ENCODE measurements at regions not wholly inside any gene's neighbourhood (a gene's known extent, or its start where the extent isn't known, plus 50 kb on each side); places are given as distances from the start of the nearest gene placed in this dataset.

DNA sequence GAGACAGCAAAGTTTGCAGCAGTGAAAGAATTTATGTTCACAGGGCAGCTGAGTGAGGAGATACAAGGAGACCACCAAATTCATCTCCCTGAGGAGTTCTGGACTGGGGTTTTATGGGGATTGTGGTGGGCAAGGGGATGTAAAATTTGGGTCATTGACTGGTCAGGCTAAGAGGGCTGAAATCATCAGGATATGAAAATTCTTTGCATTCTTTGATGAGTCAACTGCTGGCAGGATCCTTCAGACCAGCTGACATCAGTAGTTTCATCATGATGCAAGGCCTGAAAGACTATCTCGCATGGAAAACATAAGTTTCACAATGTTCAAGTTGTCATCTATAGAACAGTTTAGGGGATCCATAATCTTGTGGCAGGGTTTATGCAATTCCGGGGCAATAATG, 869.5 kb upstream of the PCDH9 start:
- no peak overlapping the region for H3K27ac ChIP-seq (ENCODE audit: extremely low read depth, low read depth, low read length)
- no peaks in the 10 kb centered on the region for H3K36me3 ChIP-seq (ENCODE audit: control insufficient read depth in 2 of 2, insufficient read depth in 1 of 2, low read length in 2 of 2)
- ChIA-PET POLR2A (no interaction called here), CTCF (no interaction called here)
- H3K4me3 ChIP-seq (ENCODE audit: low read depth, low read length) = no peak overlapping the region
- no peaks in the 10 kb centered on the region for H3K9me3 ChIP-seq (ENCODE audit: control insufficient read depth, insufficient read depth, low read depth, low read length)
- H3K4me1 ChIP-seq (ENCODE audit: control insufficient read depth, insufficient read depth, low read length) = no peaks in the 10 kb centered on the region
- TF ChIP-seq HOXA7 (CRISPR knock-in tag; IDR thresholded peaks at IDR 0.05; ENCODE audit: borderline replicate concordance) (no peak), ZNF350 (tag by site-specific recombination; IDR thresholded peaks at IDR 0.05) (no peak), ZNF639 (tag by site-specific recombination; IDR thresholded peaks at IDR 0.05) (no peak), MZF1 (tag by site-specific recombination; IDR thresholded peaks at IDR 0.05; ENCODE audit: borderline replicate concordance) (no peak), ZEB2 (tag by site-specific recombination; IDR thresholded peaks at IDR 0.05) (no peak), ZNF664 (tag by site-specific recombination; IDR thresholded peaks at IDR 0.05) (no peak)
- TF ChIP-seq, protein P1, sequence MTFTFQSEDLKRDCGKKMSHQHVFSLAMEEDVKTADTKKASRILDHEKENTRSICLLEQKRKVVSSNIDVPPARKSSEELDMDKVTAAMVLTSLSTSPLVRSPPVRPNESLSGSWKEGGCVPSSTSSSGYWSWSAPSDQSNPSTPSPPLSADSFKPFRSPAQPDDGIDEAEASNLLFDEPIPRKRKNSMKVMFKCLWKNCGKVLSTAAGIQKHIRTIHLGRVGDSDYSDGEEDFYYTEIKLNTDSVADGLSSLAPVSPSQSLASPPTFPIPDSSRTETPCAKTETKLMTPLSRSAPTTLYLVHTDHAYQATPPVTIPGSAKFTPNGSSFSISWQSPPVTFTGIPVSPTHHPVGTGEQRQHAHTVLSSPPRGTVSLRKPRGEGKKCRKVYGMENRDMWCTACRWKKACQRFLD (tag by site-specific recombination; IDR thresholded peaks at IDR 0.05) = no peak
- TF ChIP-seq, protein P2, sequence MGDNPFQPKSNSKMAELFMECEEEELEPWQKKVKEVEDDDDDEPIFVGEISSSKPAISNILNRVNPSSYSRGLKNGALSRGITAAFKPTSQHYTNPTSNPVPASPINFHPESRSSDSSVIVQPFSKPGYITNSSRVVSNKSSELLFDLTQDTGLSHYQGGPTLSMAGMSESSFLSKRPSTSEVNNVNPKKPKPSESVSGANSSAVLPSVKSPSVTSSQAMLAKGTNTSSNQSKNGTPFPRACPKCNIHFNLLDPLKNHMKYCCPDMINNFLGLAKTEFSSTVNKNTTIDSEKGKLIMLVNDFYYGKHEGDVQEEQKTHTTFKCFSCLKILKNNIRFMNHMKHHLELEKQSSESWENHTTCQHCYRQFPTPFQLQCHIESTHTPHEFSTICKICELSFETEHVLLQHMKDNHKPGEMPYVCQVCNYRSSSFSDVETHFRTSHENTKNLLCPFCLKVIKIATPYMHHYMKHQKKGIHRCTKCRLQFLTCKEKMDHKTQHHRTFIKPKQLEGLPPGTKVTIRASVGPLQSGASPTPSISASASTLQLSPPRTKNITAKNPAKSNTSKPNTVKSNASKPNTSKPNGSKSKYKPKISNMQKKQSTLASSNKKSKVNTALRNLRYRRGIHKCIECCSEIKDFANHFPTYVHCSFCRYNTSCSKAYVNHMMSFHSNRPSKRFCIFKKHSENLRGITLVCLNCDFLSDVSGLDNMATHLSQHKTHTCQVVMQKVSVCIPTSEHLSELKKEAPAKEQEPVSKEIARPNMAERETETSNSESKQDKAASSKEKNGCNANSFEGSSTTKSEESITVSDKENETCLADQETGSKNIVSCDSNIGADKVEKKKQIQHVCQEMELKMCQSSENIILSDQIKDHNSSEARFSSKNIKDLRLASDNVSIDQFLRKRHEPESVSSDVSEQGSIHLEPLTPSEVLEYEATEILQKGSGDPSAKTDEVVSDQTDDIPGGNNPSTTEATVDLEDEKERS (tag by site-specific recombination; IDR thresholded peaks at IDR 0.05) = no peak

DNA sequence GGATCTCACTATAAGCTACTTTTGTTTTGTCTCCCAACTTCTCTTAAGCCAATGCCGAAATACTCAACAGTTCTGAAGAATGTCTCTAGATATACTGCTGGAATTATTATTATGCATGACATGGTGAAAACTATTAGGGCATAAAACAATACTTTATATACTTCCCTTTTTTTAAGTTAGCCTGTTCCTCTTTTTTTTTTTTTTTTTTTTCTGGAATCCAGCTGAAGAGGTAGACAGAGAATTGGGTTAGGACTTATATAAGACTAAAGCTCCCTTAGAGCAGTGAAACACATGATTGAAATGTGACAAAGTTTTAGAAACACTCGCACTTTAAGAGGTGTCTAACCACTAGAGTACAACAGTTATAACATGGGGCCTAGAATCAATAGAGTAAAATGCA, 850.9 kb upstream of the PCDH9 start:
- Histone ChIP-seq H3K4me3 (ENCODE audit: low read depth, low read length) (no peak overlapping the region), H3K9me3 (ENCODE audit: control insufficient read depth, insufficient read depth, low read depth, low read length) (no peaks in the 10 kb centered on the region), H3K4me1 (ENCODE audit: control insufficient read depth, insufficient read depth, low read length) (no peaks in the 10 kb centered on the region), H3K36me3 (ENCODE audit: control insufficient read depth in 2 of 2, insufficient read depth in 1 of 2, low read length in 2 of 2) (no peaks in the 10 kb centered on the region), H3K27ac (ENCODE audit: extremely low read depth, low read depth, low read length) (no peak overlapping the region)
- ChIA-PET CTCF (no interaction called here), POLR2A (no interaction called here)
- TF ChIP-seq ZNF629 (tag by site-specific recombination; IDR thresholded peaks at IDR 0.05) (no peak), ZNF521 (tag by site-specific recombination; IDR thresholded peaks at IDR 0.05) (no peak), ZNF549 (tag by site-specific recombination; IDR thresholded peaks at IDR 0.05) (no peak), ZNF600 (tag by site-specific recombination; IDR thresholded peaks at IDR 0.05) (no peak), ZNF747 (tag by site-specific recombination; IDR thresholded peaks at IDR 0.05) (no peak), ZNF623 (tag by site-specific recombination; IDR thresholded peaks at IDR 0.05) (no peak), ZNF398 (tag by site-specific recombination; IDR thresholded peaks at IDR 0.05) (no peak), ZNF341 (tag by site-specific recombination; IDR thresholded peaks at IDR 0.05; ENCODE audit: low read depth) (no peak), SP2 (tag by site-specific recombination; IDR thresholded peaks at IDR 0.05) (no peak), ZNF223 (tag by site-specific recombination; IDR thresholded peaks at IDR 0.05) (no peak), KLF8 (tag by site-specific recombination; IDR thresholded peaks at IDR 0.05) (no peak), YY1 (tag by site-specific recombination; IDR thresholded peaks at IDR 0.05) (no peak), SCRT1 (tag by site-specific recombination; IDR thresholded peaks at IDR 0.05; ENCODE audit: borderline replicate concordance) (no peak), ZSCAN30 (tag by site-specific recombination; IDR thresholded peaks at IDR 0.05) (no peak), ZBTB17 (tag by site-specific recombination; IDR thresholded peaks at IDR 0.05) (no peak), ZNF175 (tag by site-specific recombination; IDR thresholded peaks at IDR 0.05) (no peak), ZNF155 (tag by site-specific recombination; IDR thresholded peaks at IDR 0.05) (no peak), ZNF302 (tag by site-specific recombination; IDR thresholded peaks at IDR 0.05; ENCODE audit: low read depth) (no peak), GLI4 (tag by site-specific recombination; IDR thresholded peaks at IDR 0.05) (no peak)
- TF ChIP-seq, protein P2 (tag by site-specific recombination; IDR thresholded peaks at IDR 0.05) = no peak
